NOMO-1 (cell line): ENCODE measurements at regions not wholly inside any gene's neighbourhood (a gene's known extent, or its start where the extent isn't known, plus 50 kb on each side); places are given as distances from the start of the nearest gene placed in this dataset.
A peak's percentile ranks its signal among the peaks of the same experiment; 100 is the strongest.
"Not testable (repeated sequence)": the region's sequence is repeated elsewhere in the genome, so short reads cannot be mapped to it uniquely, and the experiment has no call there.

Experiments
- DNase-seq, 2 experiments: peaks; one replicate each; lab custom pipeline; 2025; ENCODE audit not compliant: unreplicated experiment in 2 of 2; lab: John Stamatoyannopoulos, UW

- no peak for DNase-seq
Measured at GRCh38 chr3:181917027-181917426, 205.3 kb downstream of the SOX2 start.

- no peak for DNase-seq
Measured at GRCh38 chr3:181919375-181919774, 207.7 kb downstream of the SOX2 start.

GRCh38 chr3:181920409-181920808, 208.7 kb downstream of the SOX2 start:
- no peak for DNase-seq

DNA sequence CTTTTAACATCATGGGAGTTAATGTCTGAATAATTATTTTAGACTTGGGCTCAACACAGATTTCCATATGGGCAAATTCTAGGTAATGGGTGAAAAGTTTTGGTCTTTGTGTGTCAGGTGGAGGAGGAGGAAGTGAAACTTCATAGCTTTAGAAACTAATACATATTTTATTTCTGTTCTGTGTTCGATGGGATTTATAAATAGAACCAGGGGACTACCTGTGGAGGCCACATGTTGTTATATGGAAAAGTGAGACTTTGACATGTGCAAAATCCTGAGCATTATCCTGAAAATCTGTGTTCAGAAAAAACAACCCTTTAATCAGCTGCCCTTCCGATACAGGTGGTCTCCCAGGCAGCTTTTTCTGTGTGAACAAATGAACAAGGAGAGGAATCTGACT, 209.5 kb downstream of the SOX2 start:
- DNase-seq: no peak

DNA sequence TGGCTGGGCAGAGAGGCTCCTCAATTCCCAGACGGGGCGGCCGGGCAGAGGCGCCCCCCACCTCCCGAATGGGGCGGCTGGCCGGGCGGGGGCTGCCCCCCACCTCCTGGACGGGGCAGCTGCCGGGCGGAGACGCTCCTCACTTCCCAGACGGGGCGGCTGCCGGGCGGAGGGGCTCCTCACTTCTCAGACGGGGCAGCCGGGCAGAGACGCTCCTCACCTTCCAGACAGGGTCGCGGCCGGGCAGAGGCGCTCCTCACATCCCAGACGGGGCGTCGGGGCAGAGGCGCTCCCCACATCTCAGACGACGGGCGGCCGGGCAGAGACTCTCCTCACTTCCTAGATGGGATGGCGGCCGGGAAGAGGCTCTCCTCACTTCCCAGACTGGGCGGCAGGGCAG, 214.1 kb downstream of the SOX2 start:
- not testable (repeated sequence) for DNase-seq

GRCh38 chr3:181929501-181929900, 217.8 kb downstream of the SOX2 start:
- DNase-seq: no peak

GRCh38 chr3:181930105-181930504, 218.4 kb downstream of the SOX2 start:
- DNase-seq: no peak

DNA sequence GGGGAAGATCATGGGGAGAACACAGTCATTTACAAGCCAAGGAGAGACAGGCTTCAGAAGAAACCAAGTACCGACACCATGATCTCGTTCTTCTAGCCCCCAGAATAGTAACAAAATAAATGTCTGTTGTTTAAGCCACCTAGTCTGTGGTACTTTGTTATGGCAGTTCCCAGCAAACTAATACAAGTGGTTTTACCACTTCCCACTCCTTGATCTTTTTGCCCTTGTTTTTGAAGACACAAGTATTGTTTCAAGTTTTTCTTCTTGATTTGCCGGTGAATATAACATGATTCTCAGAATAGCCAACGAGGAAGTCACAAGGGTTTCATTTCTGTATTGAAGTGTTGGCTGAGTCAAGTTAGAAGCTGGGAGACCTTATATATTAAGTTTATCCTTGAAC, 220.3 kb downstream of the SOX2 start:
- no peak for DNase-seq

DNA sequence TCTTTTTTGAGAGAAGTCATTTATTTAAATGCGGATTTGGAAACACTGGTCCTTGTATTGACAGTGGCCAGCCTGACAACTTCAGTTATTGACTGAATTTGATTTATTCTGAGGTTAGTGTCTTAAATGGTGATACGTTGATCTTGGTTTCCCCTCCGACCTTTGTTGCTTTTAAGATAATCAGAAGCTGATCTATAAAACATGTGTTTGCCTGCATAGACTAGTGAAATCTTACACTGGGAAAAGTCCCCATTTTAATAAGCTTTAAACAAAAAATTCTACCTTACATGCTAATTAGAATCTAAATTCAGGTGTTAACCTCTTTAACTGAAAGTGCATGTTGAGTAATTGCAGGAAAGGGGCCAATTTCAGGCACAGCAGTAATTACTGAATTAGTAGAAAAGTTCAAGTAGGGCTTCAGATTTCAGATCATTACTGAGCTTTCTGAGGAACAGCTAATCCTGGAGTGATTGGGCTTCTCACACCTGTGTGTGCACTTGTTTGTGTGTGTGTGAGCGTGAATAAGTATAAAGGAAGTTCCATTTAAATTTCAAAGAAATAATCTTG, 221.4 kb downstream of the SOX2 start:
- no peak for DNase-seq

GRCh38 chr3:181935915-181936314, 224.2 kb downstream of the SOX2 start:
- DNase-seq: no peak

DNA sequence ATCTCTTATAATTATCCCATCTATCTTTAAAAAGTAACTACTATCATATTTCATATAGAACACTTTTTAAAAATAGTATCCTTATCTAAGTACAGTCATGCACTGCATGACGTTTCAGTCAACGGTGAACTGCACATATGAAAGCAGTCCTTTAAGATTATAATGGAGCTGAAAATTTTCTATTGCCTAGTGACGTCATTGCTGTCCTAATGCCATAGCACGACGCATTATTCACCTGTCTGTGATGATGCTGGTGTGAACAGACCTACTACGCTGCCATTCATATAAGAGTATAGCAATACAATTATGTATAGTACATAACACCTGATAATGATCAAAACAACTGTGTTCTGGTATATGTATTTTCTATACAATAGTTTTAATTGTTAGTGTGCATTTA, 225.0 kb downstream of the SOX2 start:
- no peak for DNase-seq

- not testable (repeated sequence) for DNase-seq
Measured at GRCh38 chr3:181938580-181938979, 226.9 kb downstream of the SOX2 start.

GRCh38 chr3:181940703-181941102, 229.0 kb downstream of the SOX2 start:
- DNase-seq: no peak

DNA sequence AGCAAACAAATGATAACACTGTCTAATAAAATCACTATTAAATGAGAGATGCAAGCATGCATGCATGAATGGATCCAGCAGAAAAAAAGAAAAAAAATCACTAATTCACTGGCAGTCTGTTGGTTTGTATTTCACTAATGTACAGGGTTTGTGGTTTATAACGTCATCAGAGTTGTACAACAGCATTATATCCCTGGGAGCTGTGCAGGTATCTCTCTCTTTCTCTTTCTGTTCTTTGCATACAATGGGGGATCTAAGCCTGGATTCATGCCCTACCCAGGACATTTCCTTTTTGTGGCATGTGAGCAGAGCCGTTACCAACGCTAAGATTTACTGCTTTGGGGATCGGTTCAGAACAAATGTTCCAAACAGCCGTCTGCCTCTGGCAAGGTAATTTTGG, 229.5 kb downstream of the SOX2 start:
- no peak for DNase-seq

GRCh38 chr3:181943285-181943684, 231.6 kb downstream of the SOX2 start:
- DNase-seq: no peak

- DNase-seq: no peak
Measured at GRCh38 chr3:181947606-181948005, 235.9 kb downstream of the SOX2 start.

- no peak for DNase-seq
Measured at GRCh38 chr3:181948286-181948685, 236.6 kb downstream of the SOX2 start.

- no peak for DNase-seq
Measured at GRCh38 chr3:181952221-181952620, 240.5 kb downstream of the SOX2 start.

DNA sequence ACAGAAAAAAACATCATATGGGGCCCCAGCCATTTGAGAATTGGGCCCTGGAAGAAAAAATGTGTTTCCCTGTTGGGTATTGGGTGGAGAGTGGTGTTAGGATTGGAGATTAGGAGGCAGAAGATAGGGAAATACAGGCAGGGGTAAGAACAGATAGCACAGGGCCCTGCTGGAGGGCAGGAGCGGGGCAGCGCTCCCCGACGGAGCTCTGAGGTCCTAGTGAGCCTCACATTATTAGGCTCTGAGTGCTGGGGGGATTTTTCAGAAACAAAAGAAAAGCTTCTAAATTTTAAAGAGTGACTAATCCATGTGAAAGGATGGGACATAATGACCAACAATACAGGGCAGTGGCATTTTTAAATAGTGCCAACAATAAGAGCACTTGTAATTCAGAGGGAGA, 241.2 kb downstream of the SOX2 start:
- no peak for DNase-seq

- no peak for DNase-seq
Measured at GRCh38 chr3:181955566-181955965, 243.8 kb downstream of the SOX2 start.

DNA sequence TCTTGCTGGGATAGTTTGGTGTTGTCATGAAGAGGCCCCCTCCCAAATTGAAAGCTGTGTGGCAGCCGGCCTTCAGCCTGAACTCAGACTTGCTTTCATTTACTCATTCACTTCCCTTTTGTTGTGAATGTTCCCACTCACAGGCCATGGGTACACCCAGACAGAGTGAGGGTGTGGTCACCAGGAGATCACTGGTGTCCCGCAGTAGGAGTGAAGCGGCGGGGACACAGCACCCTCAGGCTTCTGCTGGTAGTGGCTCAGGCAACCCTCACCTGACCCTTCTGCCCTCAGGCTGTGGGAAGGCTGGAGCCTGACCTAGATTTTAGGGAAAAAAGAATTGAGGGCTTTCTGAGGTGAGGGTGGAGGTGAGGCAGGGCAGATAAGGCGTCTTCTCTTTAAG, 244.4 kb downstream of the SOX2 start:
- peak in 1 of 2 experiments; percentile 9 for DNase-seq

DNA sequence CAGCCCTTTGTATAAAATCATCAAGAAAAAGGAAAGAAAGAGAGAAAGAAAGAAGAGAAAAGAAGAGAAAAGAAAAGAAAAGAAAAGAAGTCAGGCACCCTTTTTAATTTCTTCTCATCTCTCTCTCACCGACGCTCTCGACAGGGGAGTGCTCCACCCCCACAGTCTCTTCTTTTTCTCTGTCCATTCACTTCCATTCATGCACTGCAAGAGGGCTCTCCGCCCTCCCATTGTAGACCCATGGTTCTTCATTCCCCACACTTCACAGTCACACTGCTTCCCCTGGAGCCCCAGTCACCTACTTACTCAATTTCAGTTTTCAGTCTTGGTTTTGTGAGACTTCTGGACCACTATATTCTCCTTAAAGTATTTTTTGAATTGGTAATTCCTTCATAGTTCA, 254.7 kb downstream of the SOX2 start:
- no peak for DNase-seq

GRCh38 chr3:181969925-181970324, 258.2 kb downstream of the SOX2 start:
- no peak for DNase-seq
